ENCODE measurements at regions not wholly inside any gene's neighbourhood (a gene's known extent, or its start where the extent isn't known, plus 50 kb on each side); places are given as distances from the start of the nearest gene placed in this dataset.
"Not testable (repeated sequence)": the region's sequence is repeated elsewhere in the genome, so short reads cannot be mapped to it uniquely, and the experiment has no call there.

DNA sequence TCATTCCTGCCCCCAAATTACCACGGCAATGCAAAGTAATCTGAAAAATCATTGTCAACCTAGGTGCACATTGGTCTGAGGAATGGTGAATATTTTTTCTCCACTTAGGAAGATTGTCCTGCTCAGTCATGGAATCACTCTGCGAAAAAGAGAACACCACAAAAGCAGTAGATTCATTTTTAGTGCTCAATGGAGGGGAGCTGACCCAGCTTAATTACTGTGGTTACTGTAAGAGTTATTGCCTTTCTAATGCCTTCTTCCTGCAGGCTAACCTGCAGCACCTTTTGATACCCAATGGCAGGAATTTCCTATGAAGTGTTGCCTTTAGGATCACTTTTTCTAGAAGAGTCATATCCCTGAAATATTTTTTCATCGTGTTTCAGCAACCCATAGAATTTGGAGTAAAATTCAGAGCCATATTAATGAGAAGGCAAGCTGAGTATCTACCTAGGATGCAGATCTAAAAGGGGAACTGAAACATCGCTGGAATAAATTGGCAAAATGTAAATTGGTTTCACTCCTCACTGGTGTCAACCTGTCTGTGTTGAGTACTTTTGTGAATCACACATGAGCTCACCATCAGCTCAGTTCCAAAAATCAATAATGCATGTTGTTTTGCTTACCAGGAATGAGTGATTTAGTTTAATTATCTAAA is 464.5 kb downstream of the CSNK1G3 start (continued):
- TF ChIP-seq ZNF692 (tag by site-specific recombination; IDR thresholded peaks at IDR 0.05) (no peak), ZBTB7A (tag by site-specific recombination; IDR thresholded peaks at IDR 0.05; ENCODE audit: low read depth) (no peak), ZNF658 (tag by site-specific recombination; IDR thresholded peaks at IDR 0.05) (no peak), ZNF777 (tag by site-specific recombination; IDR thresholded peaks at IDR 0.05; ENCODE audit: borderline replicate concordance) (no peak), ZNF654 (tag by site-specific recombination; IDR thresholded peaks at IDR 0.05; ENCODE audit: low read depth) (no peak)

- H3K36me3 ChIP-seq (ENCODE audit: control insufficient read depth in 2 of 2, insufficient read depth in 1 of 2, low read length in 2 of 2); H3K4me1 ChIP-seq (ENCODE audit: control insufficient read depth, insufficient read depth, low read length); CTCF ChIA-PET; H3K4me3 ChIP-seq (ENCODE audit: low read depth, low read length); H3K27ac ChIP-seq (ENCODE audit: extremely low read depth, low read depth, low read length); POLR2A ChIA-PET; H3K9me3 ChIP-seq (ENCODE audit: control insufficient read depth, insufficient read depth, low read depth, low read length): not testable (repeated sequence)
These were observed 463.5 kb downstream of the CSNK1G3 start for GRCh38 chr5:123975521-123975920.

- POLR2A ChIA-PET = no interaction called here
- no peaks in the 10 kb centered on the region for H3K36me3 ChIP-seq (ENCODE audit: control insufficient read depth in 2 of 2, insufficient read depth in 1 of 2, low read length in 2 of 2)
- TF ChIP-seq ZNF155 (tag by site-specific recombination; IDR thresholded peaks at IDR 0.05) (no peak), GLI4 (tag by site-specific recombination; IDR thresholded peaks at IDR 0.05) (no peak), CTCF (tag by site-specific recombination; IDR thresholded peaks at IDR 0.05) (no peak), ZNF169 (tag by site-specific recombination; IDR thresholded peaks at IDR 0.05) (no peak), ZNF404 (tag by site-specific recombination; IDR thresholded peaks at IDR 0.05) (no peak), ZSCAN23 (tag by site-specific recombination; IDR thresholded peaks at IDR 0.05) (no peak), FEZF1 (tag by site-specific recombination; IDR thresholded peaks at IDR 0.05) (no peak), ZNF112 (tag by site-specific recombination; IDR thresholded peaks at IDR 0.05) (no peak), ZNF354C (tag by site-specific recombination; IDR thresholded peaks at IDR 0.05; ENCODE audit: borderline replicate concordance, low read depth) (no peak), OSR2 (tag by site-specific recombination; IDR thresholded peaks at IDR 0.05) (no peak), ZNF391 (tag by site-specific recombination; IDR thresholded peaks at IDR 0.05; ENCODE audit: borderline replicate concordance, low read depth) (no peak)
- no peaks in the 10 kb centered on the region for H3K9me3 ChIP-seq (ENCODE audit: control insufficient read depth, insufficient read depth, low read depth, low read length)
- CTCF ChIA-PET = no interaction called here
- no peak overlapping the region for H3K27ac ChIP-seq (ENCODE audit: extremely low read depth, low read depth, low read length)
- no peaks in the 10 kb centered on the region for H3K4me1 ChIP-seq (ENCODE audit: control insufficient read depth, insufficient read depth, low read length)
- H3K4me3 ChIP-seq (ENCODE audit: low read depth, low read length) = no peak overlapping the region
These were observed 454.8 kb downstream of the CSNK1G3 start for GRCh38 chr5:123966781-123967180.

DNA sequence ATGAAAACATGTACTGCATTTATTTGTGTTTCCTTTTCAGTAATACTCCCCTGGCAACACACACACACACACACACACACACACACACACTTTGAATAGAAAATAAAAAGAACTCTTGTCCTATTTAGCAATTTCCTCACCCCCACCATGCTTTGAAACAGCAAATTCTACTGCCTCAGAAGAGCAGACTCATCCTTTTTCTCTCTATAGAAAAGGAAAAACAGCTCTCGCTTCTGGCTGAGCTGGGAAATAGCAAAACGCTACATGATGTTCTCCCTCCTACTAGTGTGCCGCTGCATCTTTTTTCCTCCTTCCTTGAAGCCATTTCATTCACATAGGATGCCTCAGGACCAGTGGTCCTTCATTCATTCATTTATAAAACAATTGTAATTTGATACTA is 453.6 kb downstream of the CSNK1G3 start:
- H3K9me3 ChIP-seq (ENCODE audit: control insufficient read depth, insufficient read depth, low read depth, low read length) = no peaks in the 10 kb centered on the region
- ChIA-PET CTCF (no interaction called here), POLR2A (no interaction called here)
- no peaks in the 10 kb centered on the region for H3K36me3 ChIP-seq (ENCODE audit: control insufficient read depth in 2 of 2, insufficient read depth in 1 of 2, low read length in 2 of 2)
- H3K4me1 ChIP-seq (ENCODE audit: control insufficient read depth, insufficient read depth, low read length) = no peaks in the 10 kb centered on the region
- H3K4me3 ChIP-seq (ENCODE audit: low read depth, low read length) = no peak overlapping the region
- H3K27ac ChIP-seq (ENCODE audit: extremely low read depth, low read depth, low read length) = no peak overlapping the region
- no peak for TF ChIP-seq RBAK (tag by site-specific recombination; IDR thresholded peaks at IDR 0.05)
- TF ChIP-seq, protein P1, sequence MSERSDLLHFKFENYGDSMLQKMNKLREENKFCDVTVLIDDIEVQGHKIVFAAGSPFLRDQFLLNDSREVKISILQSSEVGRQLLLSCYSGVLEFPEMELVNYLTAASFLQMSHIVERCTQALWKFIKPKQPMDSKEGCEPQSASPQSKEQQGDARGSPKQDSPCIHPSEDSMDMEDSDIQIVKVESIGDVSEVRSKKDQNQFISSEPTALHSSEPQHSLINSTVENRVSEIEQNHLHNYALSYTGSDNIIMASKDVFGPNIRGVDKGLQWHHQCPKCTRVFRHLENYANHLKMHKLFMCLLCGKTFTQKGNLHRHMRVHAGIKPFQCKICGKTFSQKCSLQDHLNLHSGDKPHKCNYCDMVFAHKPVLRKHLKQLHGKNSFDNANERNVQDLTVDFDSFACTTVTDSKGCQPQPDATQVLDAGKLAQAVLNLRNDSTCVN (tag by site-specific recombination; optimal IDR thresholded peaks at IDR 0.05) = no peak
- no peak for TF ChIP-seq ZNF24 (tag by site-specific recombination; IDR thresholded peaks at IDR 0.05)
- TF ChIP-seq ZNF692 (tag by site-specific recombination; IDR thresholded peaks at IDR 0.05) = no peak
- no peak for TF ChIP-seq ZNF174 (tag by site-specific recombination; IDR thresholded peaks at IDR 0.05)
- TF ChIP-seq OSR2 (tag by site-specific recombination; IDR thresholded peaks at IDR 0.05) = no peak
- TF ChIP-seq ZEB2 (tag by site-specific recombination; IDR thresholded peaks at IDR 0.05) = no peak
- no peak for TF ChIP-seq ZNF473 (tag by site-specific recombination; IDR thresholded peaks at IDR 0.05)
- TF ChIP-seq ZNF114 (tag by site-specific recombination; IDR thresholded peaks at IDR 0.05) = no peak
- TF ChIP-seq SP3 (tag by site-specific recombination; IDR thresholded peaks at IDR 0.05) = no peak
- no peak for TF ChIP-seq TRIM28 (IDR thresholded peaks at IDR 0.05; ENCODE audit: borderline replicate concordance, low read length)
- no peak for TF ChIP-seq ZNF335 (tag by site-specific recombination; conservative IDR thresholded peaks at IDR 0.05)
- TF ChIP-seq ZFP37 (tag by site-specific recombination; IDR thresholded peaks at IDR 0.05) = no peak

Data from HEK293 (cell line).